GM20000 (cell line): ENCODE measurements at regions not wholly inside any gene's neighbourhood (a gene's known extent, or its start where the extent isn't known, plus 50 kb on each side); places are given as distances from the start of the nearest gene placed in this dataset.
"Not testable (repeated sequence)": the region's sequence is repeated elsewhere in the genome, so short reads cannot be mapped to it uniquely, and the experiment has no call there.

Experiments used
- DNase-seq: peaks from one replicate; pipeline ENCODE4 v3.0.0; 2012; ENCODE audit warnings: low spot score
- CTCF ChIP-seq: IDR thresholded peaks from 2 replicates; pipeline ENCODE4 v1.5.1; 2012; ENCODE audit warnings: mild to moderate bottlenecking, control low read depth; ENCODE audit errors: extremely low read depth, missing control alignments

- no peak for TF ChIP-seq CTCF
- no peak for DNase-seq
Observed at GRCh38 chr1:116841569-116842344, 68.0 kb upstream of the PTGFRN start.

DNA sequence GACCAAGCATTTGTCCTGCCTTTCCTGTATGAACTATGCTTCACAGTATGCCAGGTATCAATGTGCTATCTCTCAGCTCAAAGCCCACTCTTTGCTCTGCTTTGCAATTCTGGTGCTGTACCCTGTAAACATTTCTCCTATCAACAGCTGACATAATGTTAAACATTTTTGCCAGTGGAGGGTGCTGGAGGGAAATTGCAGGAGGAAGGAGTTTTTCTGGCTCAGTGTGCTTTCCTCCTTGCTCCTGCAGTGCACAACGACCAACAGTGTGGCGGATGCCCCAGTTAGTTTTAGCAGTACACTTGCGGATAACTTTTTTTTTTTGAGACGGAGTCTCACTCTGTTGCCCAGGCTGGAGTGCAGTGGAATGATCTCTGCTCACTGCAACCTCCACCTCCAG, 67.1 kb upstream of the PTGFRN start:
- no peak for DNase-seq
- TF ChIP-seq CTCF, result no peak

- no peak for TF ChIP-seq CTCF
- no peak for DNase-seq
Observed at GRCh38 chr1:116844775-116845174, 64.9 kb upstream of the PTGFRN start.

GRCh38 chr1:116847190-116847589, 62.5 kb upstream of the PTGFRN start:
- no peak for DNase-seq
- TF ChIP-seq CTCF, result no peak

DNA sequence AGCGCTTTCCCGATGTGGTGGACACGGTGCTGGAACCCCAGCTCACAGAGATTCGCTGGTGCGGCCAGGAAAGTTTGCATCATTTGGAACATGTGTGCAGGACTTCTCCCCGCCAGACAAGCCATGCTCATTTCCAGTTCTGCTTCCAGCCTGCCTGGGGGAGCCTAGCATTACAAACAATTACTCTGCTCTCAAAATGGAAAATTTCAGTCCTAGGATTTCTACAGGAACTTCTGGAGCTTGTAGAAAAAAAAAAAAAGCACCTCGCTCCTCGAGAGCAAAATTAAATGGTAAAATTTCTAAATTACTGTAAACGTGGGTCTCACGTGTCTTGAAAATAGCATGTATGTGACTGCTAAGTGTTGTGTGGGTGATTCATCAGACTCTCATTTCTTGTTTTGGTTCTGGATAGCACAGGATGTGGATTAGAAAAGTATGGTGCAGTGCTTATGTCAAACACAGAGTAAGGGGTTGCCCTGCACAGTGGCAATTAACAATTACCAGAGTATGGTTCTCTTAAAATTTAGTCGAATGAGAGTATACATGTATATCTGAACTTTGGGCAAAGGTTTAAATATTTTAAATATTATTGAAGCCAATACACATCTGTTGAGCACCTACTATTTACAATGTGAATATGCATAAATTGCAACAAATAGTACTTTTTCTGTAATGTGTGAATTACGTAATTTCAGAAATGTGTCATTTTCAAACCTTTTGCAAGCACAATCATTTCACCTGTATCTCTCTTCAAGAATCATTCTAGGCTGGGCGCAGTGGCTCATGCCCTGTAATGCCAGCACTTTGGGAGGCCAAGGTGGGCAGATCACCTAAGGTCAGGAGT, 61.8 kb upstream of the PTGFRN start:
- DNase-seq, result peak; percentile 42
- TF ChIP-seq CTCF, result no peak

DNA sequence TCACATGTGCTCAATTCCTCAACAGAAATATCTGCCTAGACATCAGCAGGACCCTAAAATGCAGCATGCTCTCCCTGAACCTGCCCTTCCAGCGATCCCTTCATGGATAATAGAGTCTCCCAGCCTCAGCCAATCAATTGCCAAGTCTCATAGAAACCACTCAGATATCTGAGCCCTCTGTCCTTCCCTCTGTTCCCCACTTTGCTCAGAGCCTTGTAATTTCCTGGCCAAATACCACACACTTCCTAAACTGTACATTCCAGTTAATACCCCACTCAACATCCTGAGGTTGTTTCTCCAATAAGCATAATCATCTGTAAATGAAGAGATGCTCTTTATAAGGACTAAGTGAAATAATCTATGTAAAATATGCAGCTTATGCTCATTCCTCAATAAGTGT, 59.3 kb upstream of the PTGFRN start:
- no peak for TF ChIP-seq CTCF
- DNase-seq, result no peak

DNA sequence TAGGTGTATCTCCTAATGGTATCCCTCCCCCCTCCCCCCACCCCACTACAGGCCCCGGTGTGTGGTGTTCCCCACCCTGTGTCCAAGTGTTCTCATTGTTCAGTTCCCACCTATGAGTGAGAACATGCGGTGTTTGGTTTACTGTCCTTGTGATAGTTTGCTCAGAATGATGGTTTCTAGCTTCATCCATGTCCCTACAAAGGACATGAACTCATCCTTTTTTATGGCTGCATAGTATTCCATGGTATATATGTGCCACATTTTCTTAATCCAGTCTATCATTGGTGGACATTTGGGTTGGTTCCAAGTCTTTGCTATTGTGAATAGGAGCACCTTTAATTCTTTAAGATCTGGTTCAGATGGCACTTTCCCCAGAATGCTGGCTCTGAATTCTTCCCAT, 58.5 kb upstream of the PTGFRN start:
- DNase-seq, result not testable (repeated sequence)
